Loucy (cell line): ENCODE measurements at regions not wholly inside any gene's neighbourhood (a gene's known extent, or its start where the extent isn't known, plus 50 kb on each side); places are given as distances from the start of the nearest gene placed in this dataset.

Source experiments
- CTCF ChIP-seq: fragments of 200-600 bp; sonication (generic); conservative IDR thresholded peaks from 2 replicates; pipeline ENCODE4 v1.5.1; 2014; ENCODE audit warnings: mild to moderate bottlenecking, antibody characterized with exemption, low read length
- EZH2phosphoT487 ChIP-seq: fragments of 200-600 bp; IDR thresholded peaks from 2 replicates; pipeline ENCODE4 v1.6.1; 2018; ENCODE audit warnings: antibody characterized with exemption, mild to moderate bottlenecking, moderate library complexity, borderline replicate concordance

GRCh38 chr10:110398419-110399105 is 93.8 kb upstream of the SMNDC1 start:
- TF ChIP-seq CTCF: no peak
- no peak for TF ChIP-seq EZH2phosphoT487
